ENCODE measurements at regions not wholly inside any gene's neighbourhood (a gene's known extent, or its start where the extent isn't known, plus 50 kb on each side); places are given as distances from the start of the nearest gene placed in this dataset.
"Not testable (repeated sequence)": the region's sequence is repeated elsewhere in the genome, so short reads cannot be mapped to it uniquely, and the experiment has no call there.

GRCh38 chrX:17986440-17986839, 125.3 kb upstream of the RAI2 start:
- Histone ChIP-seq H3K4me1 (ENCODE audit: insufficient read depth, low read length) (no peaks in the 10 kb centered on the region), H3K9ac (ENCODE audit: low read depth, low read length) (no peak overlapping the region), H3K9me3 (ENCODE audit: control insufficient read depth, insufficient read depth, low read length) (0 out of 2 replicates have a peak, but pooled peaks cover 4% of the 10 kb centered on the region)

GRCh38 chrX:17984415-17984814, 123.3 kb upstream of the RAI2 start:
- Histone ChIP-seq H3K9ac (ENCODE audit: low read depth, low read length) (no peak overlapping the region), H3K4me1 (ENCODE audit: insufficient read depth, low read length) (no peaks in the 10 kb centered on the region), H3K36me3 (ENCODE audit: insufficient read depth, low read length) (no peaks in the 10 kb centered on the region), H3K9me3 (ENCODE audit: control insufficient read depth, insufficient read depth, low read length) (0 out of 2 replicates have a peak, but pooled peaks cover 4% of the 10 kb centered on the region)

More at GRCh38 chrX:17986440-17986839, 125.3 kb upstream of the RAI2 start:
- H3K36me3 ChIP-seq (ENCODE audit: insufficient read depth, low read length): no peaks in the 10 kb centered on the region

- Histone ChIP-seq H3K9ac (ENCODE audit: low read depth, low read length) (no peak overlapping the region), H3K36me3 (ENCODE audit: insufficient read depth, low read length) (no peaks in the 10 kb centered on the region), H3K4me1 (ENCODE audit: insufficient read depth, low read length) (no peaks in the 10 kb centered on the region), H3K9me3 (ENCODE audit: control insufficient read depth, insufficient read depth, low read length) (0 out of 2 replicates have a peak, but pooled peaks cover 4% of the 10 kb centered on the region)
These were observed 122.3 kb upstream of the RAI2 start for GRCh38 chrX:17983389-17983788.

- no peaks in the 10 kb centered on the region for H3K9me3 ChIP-seq (ENCODE audit: control insufficient read depth, insufficient read depth, low read length)
- no peaks in the 10 kb centered on the region for H3K4me1 ChIP-seq (ENCODE audit: insufficient read depth, low read length)
- H3K9ac ChIP-seq (ENCODE audit: low read depth, low read length): no peak overlapping the region
- H3K36me3 ChIP-seq (ENCODE audit: insufficient read depth, low read length): no peaks in the 10 kb centered on the region
These were observed 116.6 kb upstream of the RAI2 start for GRCh38 chrX:17977696-17978095.

GRCh38 chrX:17976955-17977354, 115.9 kb upstream of the RAI2 start:
- Histone ChIP-seq H3K9me3 (ENCODE audit: control insufficient read depth, insufficient read depth, low read length) (no peaks in the 10 kb centered on the region), H3K9ac (ENCODE audit: low read depth, low read length) (no peak overlapping the region), H3K4me1 (ENCODE audit: insufficient read depth, low read length) (no peaks in the 10 kb centered on the region), H3K36me3 (ENCODE audit: insufficient read depth, low read length) (no peaks in the 10 kb centered on the region)

- not testable (repeated sequence) for H3K9ac ChIP-seq (ENCODE audit: low read depth, low read length); H3K4me1 ChIP-seq (ENCODE audit: insufficient read depth, low read length); H3K9me3 ChIP-seq (ENCODE audit: control insufficient read depth, insufficient read depth, low read length); H3K36me3 ChIP-seq (ENCODE audit: insufficient read depth, low read length)
These were observed 114.3 kb upstream of the RAI2 start for GRCh38 chrX:17975349-17975748.

- peaks cover 6% of the 10 kb centered on the region; the same call in 1 of the 2 replicates for H3K4me1 ChIP-seq (ENCODE audit: insufficient read depth, low read length)
- H3K9ac ChIP-seq (ENCODE audit: low read depth, low read length): no peak overlapping the region
- no peaks in the 10 kb centered on the region for H3K9me3 ChIP-seq (ENCODE audit: control insufficient read depth, insufficient read depth, low read length)
- no peaks in the 10 kb centered on the region for H3K36me3 ChIP-seq (ENCODE audit: insufficient read depth, low read length)
These were observed 107.3 kb upstream of the RAI2 start for GRCh38 chrX:17968367-17968766.

- H3K36me3 ChIP-seq (ENCODE audit: insufficient read depth, low read length): no peaks in the 10 kb centered on the region
- no peaks in the 10 kb centered on the region for H3K9me3 ChIP-seq (ENCODE audit: control insufficient read depth, insufficient read depth, low read length)
- no peak overlapping the region for H3K9ac ChIP-seq (ENCODE audit: low read depth, low read length)
- peaks cover 6% of the 10 kb centered on the region; the same call in 1 of the 2 replicates for H3K4me1 ChIP-seq (ENCODE audit: insufficient read depth, low read length)
These were observed 106.8 kb upstream of the RAI2 start for GRCh38 chrX:17967888-17968287.

- peaks cover 6% of the 10 kb centered on the region; the same call in 1 of the 2 replicates for H3K4me1 ChIP-seq (ENCODE audit: insufficient read depth, low read length)
- H3K9me3 ChIP-seq (ENCODE audit: control insufficient read depth, insufficient read depth, low read length): no peaks in the 10 kb centered on the region
- no peaks in the 10 kb centered on the region for H3K36me3 ChIP-seq (ENCODE audit: insufficient read depth, low read length)
- no peak overlapping the region for H3K9ac ChIP-seq (ENCODE audit: low read depth, low read length)
These were observed 103.8 kb upstream of the RAI2 start for GRCh38 chrX:17964871-17965270.

GRCh38 chrX:17960891-17961290, 99.8 kb upstream of the RAI2 start:
- no peaks in the 10 kb centered on the region for H3K4me1 ChIP-seq (ENCODE audit: insufficient read depth, low read length)
- H3K9ac ChIP-seq (ENCODE audit: low read depth, low read length): no peak overlapping the region
- H3K9me3 ChIP-seq (ENCODE audit: control insufficient read depth, insufficient read depth, low read length): no peaks in the 10 kb centered on the region
- H3K36me3 ChIP-seq (ENCODE audit: insufficient read depth, low read length): no peaks in the 10 kb centered on the region

- no peak overlapping the region for H3K9ac ChIP-seq (ENCODE audit: low read depth, low read length)
- H3K36me3 ChIP-seq (ENCODE audit: insufficient read depth, low read length): no peaks in the 10 kb centered on the region
- no peaks in the 10 kb centered on the region for H3K9me3 ChIP-seq (ENCODE audit: control insufficient read depth, insufficient read depth, low read length)
- H3K4me1 ChIP-seq (ENCODE audit: insufficient read depth, low read length): no peaks in the 10 kb centered on the region
These were observed 83.9 kb upstream of the RAI2 start for GRCh38 chrX:17944833-17945497.

GRCh38 chrX:17941171-17941570, 80.1 kb upstream of the RAI2 start:
- H3K36me3 ChIP-seq (ENCODE audit: insufficient read depth, low read length); H3K9ac ChIP-seq (ENCODE audit: low read depth, low read length); H3K4me1 ChIP-seq (ENCODE audit: insufficient read depth, low read length); H3K9me3 ChIP-seq (ENCODE audit: control insufficient read depth, insufficient read depth, low read length): not testable (repeated sequence)

- Histone ChIP-seq H3K36me3 (ENCODE audit: insufficient read depth, low read length) (no peaks in the 10 kb centered on the region), H3K9ac (ENCODE audit: low read depth, low read length) (no peak overlapping the region), H3K9me3 (ENCODE audit: control insufficient read depth, insufficient read depth, low read length) (no peaks in the 10 kb centered on the region), H3K4me1 (ENCODE audit: insufficient read depth, low read length) (no peaks in the 10 kb centered on the region)
These were observed 78.6 kb upstream of the RAI2 start for GRCh38 chrX:17939724-17940123.

- H3K9me3 ChIP-seq (ENCODE audit: control insufficient read depth, insufficient read depth, low read length): no peaks in the 10 kb centered on the region
- no peaks in the 10 kb centered on the region; the same call in 1 of the 2 replicates for H3K4me1 ChIP-seq (ENCODE audit: insufficient read depth, low read length)
- no peaks in the 10 kb centered on the region for H3K36me3 ChIP-seq (ENCODE audit: insufficient read depth, low read length)
- no peak overlapping the region for H3K9ac ChIP-seq (ENCODE audit: low read depth, low read length)
These were observed 72.8 kb upstream of the RAI2 start for GRCh38 chrX:17933856-17934255.

GRCh38 chrX:17932781-17933180, 71.7 kb upstream of the RAI2 start:
- Histone ChIP-seq H3K36me3 (ENCODE audit: insufficient read depth, low read length) (no peaks in the 10 kb centered on the region), H3K4me1 (ENCODE audit: insufficient read depth, low read length) (no peaks in the 10 kb centered on the region; the same call in 1 of the 2 replicates), H3K9me3 (ENCODE audit: control insufficient read depth, insufficient read depth, low read length) (no peaks in the 10 kb centered on the region), H3K9ac (ENCODE audit: low read depth, low read length) (no peak overlapping the region)
